SJSA1 (cell line): ENCODE measurements at regions not wholly inside any gene's neighbourhood (a gene's known extent, or its start where the extent isn't known, plus 50 kb on each side); places are given as distances from the start of the nearest gene placed in this dataset.

Experiments used
- DNase-seq, 2 experiments: peaks; one replicate each; pipeline ENCODE4 v3.0.0-alpha.2; 2015 to 2020; ENCODE audit warnings: low spot score in 2 of 2, low read depth in 1 of 2
- H3K27ac ChIP-seq: fragments of 250-450 bp; sonication (Bioruptor Pico); 2 replicates; pipeline ENCODE4 v1.5.1; 2020; ENCODE audit warnings: mild to moderate bottlenecking, moderate library complexity
- H3K27me3 ChIP-seq: fragments of 250-450 bp; sonication (Bioruptor Pico); replicated peaks from 2 replicates; pipeline ENCODE4 v1.5.1; 2020; ENCODE audit warnings: mild to moderate bottlenecking, moderate library complexity
- H3K36me3 ChIP-seq: fragments of 250-450 bp; sonication (Bioruptor Pico); 2 replicates; pipeline ENCODE4 v1.5.1; 2020; ENCODE audit warnings: mild to moderate bottlenecking
- H3K4me1 ChIP-seq: fragments of 250-450 bp; sonication (Bioruptor Pico); replicated peaks from 2 replicates; pipeline ENCODE4 v1.6.1; 2021; ENCODE audit warnings: mild to moderate bottlenecking
- H3K4me3 ChIP-seq: fragments of 250-450 bp; sonication (Bioruptor Pico); 2 replicates; pipeline ENCODE4 v1.5.1; 2020; ENCODE audit warnings: mild to moderate bottlenecking
- H3K9me3 ChIP-seq: fragments of 250-450 bp; sonication (Bioruptor Pico); replicated peaks from 2 replicates; pipeline ENCODE4 v1.5.1; 2020; ENCODE audit warnings: mild to moderate bottlenecking

DNA sequence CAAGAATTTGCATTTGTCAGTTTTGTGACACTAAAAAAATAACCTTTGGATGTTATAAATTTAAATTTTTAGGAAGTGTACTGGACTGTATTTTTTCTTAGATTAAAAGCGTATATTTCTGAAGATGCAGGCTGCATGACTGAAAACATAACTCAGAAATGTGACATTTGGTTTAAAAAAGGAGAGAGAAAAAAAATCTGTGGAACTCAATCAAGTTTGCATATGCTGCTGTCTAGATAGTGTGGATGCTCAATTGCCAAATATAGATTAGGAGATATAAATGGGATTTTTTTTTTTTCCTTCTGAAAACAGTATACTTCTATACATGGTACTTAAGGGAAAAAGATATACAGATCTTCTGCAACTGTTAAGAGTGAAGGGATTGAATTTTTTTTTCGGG lies 402.3 kb downstream of the TAF11L14 start:
- DNase-seq, result no peak
- H3K27me3 ChIP-seq, result no peaks in the 10 kb centered on the region
- no peaks in the 10 kb centered on the region for H3K9me3 ChIP-seq
- H3K36me3 ChIP-seq, result no peaks in the 10 kb centered on the region
- no peaks in the 10 kb centered on the region for H3K4me1 ChIP-seq
- H3K4me3 ChIP-seq, result no peak overlapping the region
- no peak overlapping the region for H3K27ac ChIP-seq

DNA sequence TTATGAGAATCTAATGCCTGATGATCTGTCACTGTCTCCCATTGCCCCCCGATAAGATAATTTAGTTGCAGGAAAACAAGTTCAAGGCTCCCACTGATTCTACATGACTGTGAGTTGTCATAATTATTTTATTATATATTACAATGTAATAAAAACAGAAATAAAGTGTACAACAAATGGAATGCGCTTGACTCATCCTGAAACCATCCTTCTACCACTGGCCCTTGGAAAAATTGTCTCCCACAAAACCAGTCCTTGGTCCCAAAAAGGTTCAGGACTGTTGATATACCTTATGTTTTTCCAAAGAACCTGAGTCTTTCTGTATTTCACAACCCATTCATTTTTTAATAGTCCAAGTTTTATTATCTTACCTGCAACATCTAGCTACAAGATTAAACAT lies 403.5 kb downstream of the TAF11L14 start:
- Histone ChIP-seq H3K4me3 (no peak overlapping the region), H3K27ac (no peak overlapping the region), H3K36me3 (no peaks in the 10 kb centered on the region), H3K4me1 (no peaks in the 10 kb centered on the region), H3K9me3 (no peaks in the 10 kb centered on the region), H3K27me3 (no peaks in the 10 kb centered on the region)
- DNase-seq, result no peak

DNA sequence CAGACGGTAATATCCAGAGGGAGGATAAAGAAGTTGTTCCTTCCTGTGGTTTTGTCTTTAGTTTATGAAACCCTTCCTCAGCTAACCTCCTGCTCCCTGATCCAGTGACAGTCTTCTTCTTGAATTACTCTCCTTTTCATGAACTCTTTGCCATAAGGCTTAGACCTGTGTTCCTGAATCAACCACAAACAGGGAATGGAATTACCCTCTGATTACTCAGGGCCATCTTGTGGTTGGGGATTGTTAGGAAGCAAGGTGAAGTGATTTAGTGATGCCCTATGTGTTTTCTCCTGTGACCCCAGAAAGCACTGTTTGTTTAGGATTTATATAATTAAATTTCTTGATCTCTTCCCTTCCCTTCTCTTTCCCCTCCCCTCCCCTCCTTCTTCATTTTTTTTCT lies 409.1 kb downstream of the TAF11L14 start:
- Histone ChIP-seq H3K27ac (no peak overlapping the region), H3K36me3 (no peaks in the 10 kb centered on the region), H3K9me3 (no peaks in the 10 kb centered on the region), H3K4me3 (no peak overlapping the region), H3K4me1 (no peaks in the 10 kb centered on the region), H3K27me3 (no peaks in the 10 kb centered on the region)
- no peak for DNase-seq

DNA sequence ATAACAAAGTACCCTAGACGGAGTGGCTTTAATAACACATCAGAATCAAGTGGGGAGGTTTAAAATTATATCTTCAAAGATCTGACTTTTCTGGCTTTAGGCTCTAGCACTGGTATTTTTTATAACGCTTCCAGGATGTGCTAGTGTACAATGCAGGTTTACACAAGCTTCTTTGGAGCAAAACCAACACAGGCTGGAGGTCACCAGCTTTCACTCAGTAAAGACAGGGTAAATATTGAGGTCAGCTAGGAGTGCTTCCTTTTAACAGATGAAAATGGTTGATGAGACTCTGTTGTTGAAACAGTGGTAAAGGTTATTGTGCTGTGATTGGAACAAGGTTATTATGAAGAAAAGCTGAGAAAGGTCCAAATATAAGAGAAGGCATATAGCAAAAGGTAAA lies 414.2 kb downstream of the TAF11L14 start:
- DNase-seq, result no peak
- no peaks in the 10 kb centered on the region for H3K9me3 ChIP-seq
- no peaks in the 10 kb centered on the region for H3K27me3 ChIP-seq
- no peaks in the 10 kb centered on the region for H3K4me1 ChIP-seq
- H3K4me3 ChIP-seq, result no peak overlapping the region
- no peaks in the 10 kb centered on the region for H3K36me3 ChIP-seq
- H3K27ac ChIP-seq, result no peak overlapping the region

DNA sequence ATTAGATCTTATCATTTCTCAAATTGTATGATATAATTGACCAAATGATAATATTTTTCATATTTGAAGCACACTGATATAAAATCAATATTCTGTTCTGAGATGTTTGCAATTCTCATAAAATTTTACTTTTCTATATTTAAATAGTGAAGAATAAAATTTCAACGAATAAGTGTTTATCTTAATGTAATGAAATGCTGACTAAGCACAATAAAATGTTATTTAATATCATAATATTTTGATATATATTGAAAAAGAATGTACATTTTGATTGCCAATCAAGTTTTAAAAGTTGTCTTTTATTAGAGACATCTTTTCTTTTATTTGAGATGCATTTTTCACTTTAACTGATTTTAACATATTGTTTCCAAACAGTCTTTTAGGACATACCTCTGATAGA lies 416.1 kb downstream of the TAF11L14 start:
- Histone ChIP-seq H3K27ac (no peak overlapping the region), H3K4me1 (no peaks in the 10 kb centered on the region), H3K4me3 (no peak overlapping the region), H3K27me3 (no peaks in the 10 kb centered on the region), H3K9me3 (no peaks in the 10 kb centered on the region), H3K36me3 (no peaks in the 10 kb centered on the region)
- DNase-seq, result no peak

DNA sequence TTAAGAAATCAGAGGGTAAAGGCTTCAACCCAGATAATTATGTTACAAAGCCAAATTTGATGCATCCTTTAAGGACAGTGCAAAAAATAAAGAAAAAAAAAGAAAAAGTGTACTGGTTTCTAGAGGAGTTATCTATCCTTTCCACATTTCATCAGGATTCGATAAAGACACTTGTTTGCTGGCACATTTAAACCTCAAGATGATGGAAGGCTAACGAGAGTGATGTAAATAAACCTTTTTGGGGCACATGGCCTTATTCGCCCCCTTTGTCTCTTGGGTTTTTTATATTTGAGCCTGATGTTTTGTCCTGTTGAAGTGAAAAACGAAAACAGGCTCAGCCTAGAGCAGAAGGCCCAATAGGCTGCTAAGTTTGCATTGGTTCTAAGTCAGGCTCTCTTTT lies 416.5 kb downstream of the TAF11L14 start:
- no peaks in the 10 kb centered on the region for H3K4me1 ChIP-seq
- H3K36me3 ChIP-seq, result no peaks in the 10 kb centered on the region
- no peak overlapping the region for H3K4me3 ChIP-seq

DNA sequence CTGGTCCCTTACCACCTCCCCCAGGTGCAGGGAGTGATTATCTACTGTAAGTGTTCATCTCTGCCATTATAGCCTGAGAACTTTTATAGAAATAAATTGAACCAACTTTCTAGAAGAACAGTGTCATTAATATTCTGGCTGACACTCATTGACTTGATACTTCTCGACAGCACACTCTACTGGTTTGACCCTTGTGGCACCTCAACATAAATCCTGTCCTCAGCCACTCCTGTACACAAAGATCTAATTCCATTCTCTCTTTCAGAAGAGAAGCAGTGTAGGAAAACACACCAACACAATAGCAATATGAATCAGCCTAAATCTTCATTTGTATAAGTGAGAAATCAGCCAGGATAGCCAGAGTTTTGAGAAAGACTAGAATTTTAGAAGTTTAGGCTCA lies 417.7 kb downstream of the TAF11L14 start:
- no peak overlapping the region for H3K4me3 ChIP-seq
- no peak for DNase-seq
- no peaks in the 10 kb centered on the region for H3K36me3 ChIP-seq
- H3K27me3 ChIP-seq, result no peaks in the 10 kb centered on the region
- no peak overlapping the region for H3K27ac ChIP-seq
- no peaks in the 10 kb centered on the region for H3K9me3 ChIP-seq
- H3K4me1 ChIP-seq, result no peaks in the 10 kb centered on the region

More for the DNA sequence above, 416.5 kb downstream of the TAF11L14 start:
- DNase-seq, result no peak
- H3K27ac ChIP-seq, result no peak overlapping the region
- H3K9me3 ChIP-seq, result no peaks in the 10 kb centered on the region
- no peaks in the 10 kb centered on the region for H3K27me3 ChIP-seq

DNA sequence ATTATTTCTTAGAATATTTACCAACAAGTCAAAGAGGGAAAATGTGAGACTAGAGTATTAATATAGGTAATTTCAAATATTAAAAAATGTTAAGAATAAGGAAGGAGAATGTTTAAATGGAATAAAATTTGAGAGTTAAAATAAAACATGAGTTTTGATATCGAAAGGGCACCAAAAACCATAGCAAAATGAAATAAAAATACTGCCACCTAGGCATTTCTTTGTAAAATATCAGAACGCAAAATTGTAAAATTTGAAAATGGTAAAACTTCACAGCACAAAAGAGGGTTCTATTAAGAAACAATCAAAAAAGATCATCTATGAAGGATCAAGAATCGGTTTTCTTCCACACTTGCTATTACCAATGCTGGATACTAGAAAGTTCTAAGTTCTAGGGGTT lies 418.3 kb downstream of the TAF11L14 start:
- Histone ChIP-seq H3K4me1 (no peaks in the 10 kb centered on the region), H3K9me3 (no peaks in the 10 kb centered on the region), H3K36me3 (no peaks in the 10 kb centered on the region), H3K4me3 (no peak overlapping the region), H3K27me3 (no peaks in the 10 kb centered on the region), H3K27ac (no peak overlapping the region)
- DNase-seq, result no peak

DNA sequence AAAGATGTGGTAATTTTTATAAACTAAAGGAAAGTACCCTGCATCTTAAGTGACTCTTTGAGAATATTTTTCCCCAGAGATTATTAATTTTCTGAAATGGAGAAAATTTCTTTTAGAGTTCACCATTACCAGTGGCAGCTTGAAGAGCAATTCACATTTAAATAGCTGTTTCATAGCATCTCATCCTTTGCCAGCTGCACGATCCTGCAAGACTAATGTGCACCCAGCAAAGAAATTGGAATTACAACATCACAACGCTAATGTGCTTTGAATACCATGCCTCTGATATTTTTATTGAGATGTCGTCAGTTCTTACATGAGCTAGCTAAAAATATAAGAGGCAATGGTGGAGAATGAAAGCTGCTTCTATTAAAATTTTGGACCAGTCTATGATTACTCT lies 423.5 kb downstream of the TAF11L14 start:
- H3K36me3 ChIP-seq, result no peaks in the 10 kb centered on the region
- no peaks in the 10 kb centered on the region for H3K27me3 ChIP-seq
- H3K27ac ChIP-seq, result no peak overlapping the region
- DNase-seq, result no peak
- no peaks in the 10 kb centered on the region for H3K9me3 ChIP-seq
- no peak overlapping the region for H3K4me3 ChIP-seq
- H3K4me1 ChIP-seq, result no peaks in the 10 kb centered on the region

DNA sequence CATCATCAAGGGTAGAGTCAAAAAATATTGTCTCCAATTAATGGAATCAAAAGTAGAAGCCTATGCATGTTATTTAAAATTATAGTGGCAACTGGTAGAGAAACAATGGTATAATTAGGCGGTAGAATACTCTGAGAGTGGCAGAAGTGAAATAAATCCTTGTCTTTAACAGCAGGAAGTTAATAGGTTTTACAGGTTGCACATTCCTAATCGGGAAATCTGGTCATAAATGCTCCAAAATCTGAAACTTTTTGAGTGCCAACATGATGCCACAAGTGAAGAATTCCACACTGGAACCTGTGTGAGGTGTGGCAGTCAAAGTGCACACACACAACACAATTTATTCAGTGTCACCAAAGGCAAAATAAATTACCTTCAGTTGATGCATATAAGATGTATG lies 433.4 kb downstream of the TAF11L14 start:
- Histone ChIP-seq H3K27ac (no peak overlapping the region), H3K36me3 (no peaks in the 10 kb centered on the region), H3K4me1 (no peaks in the 10 kb centered on the region), H3K9me3 (no peaks in the 10 kb centered on the region), H3K4me3 (no peak overlapping the region), H3K27me3 (no peaks in the 10 kb centered on the region)
- DNase-seq, result no peak

DNA sequence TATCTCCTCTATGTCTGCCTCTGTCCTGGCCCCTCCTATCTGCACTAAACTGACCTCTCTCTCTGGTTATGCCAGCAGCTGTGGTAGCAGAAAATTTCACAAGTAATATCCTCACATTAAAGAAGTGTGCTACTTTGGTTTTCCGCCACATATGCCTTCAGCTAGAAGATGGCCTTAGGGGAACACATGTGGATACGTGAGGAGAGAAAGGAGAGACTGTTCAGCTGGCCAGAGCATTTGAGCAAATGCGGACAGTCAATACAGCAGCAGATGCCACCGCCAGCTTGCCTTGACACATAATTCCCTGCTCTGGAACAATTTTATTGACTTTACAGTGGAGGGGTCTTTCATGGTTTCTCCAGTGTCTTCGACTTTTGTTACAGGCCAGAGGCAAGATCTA lies 434.6 kb downstream of the TAF11L14 start:
- no peak for DNase-seq

DNA sequence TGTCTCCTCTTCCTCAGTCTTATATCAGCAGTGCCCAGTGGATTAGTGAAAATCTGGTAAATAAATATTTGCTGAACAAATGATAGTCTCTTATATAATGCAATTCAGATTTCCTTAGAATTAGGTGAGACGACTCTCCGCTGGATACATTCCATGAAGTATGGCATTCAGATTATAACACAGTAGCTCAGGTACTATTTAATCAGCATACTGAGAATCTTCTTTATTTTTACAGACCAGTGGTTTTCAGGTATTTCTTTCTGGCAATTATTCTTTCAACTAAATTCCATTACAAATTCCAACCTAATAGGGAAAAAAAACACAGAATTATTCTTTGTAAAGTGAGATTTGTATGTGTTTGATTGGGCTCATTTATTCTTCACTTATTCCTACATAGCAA lies 435.5 kb downstream of the TAF11L14 start:
- DNase-seq, result no peak
- no peaks in the 10 kb centered on the region for H3K36me3 ChIP-seq
- H3K4me1 ChIP-seq, result no peaks in the 10 kb centered on the region
- H3K4me3 ChIP-seq, result no peak overlapping the region
- no peaks in the 10 kb centered on the region for H3K27me3 ChIP-seq
- no peaks in the 10 kb centered on the region for H3K9me3 ChIP-seq
- H3K27ac ChIP-seq, result no peak overlapping the region

More for the DNA sequence above, 434.6 kb downstream of the TAF11L14 start:
- H3K9me3 ChIP-seq, result no peaks in the 10 kb centered on the region
- H3K4me1 ChIP-seq, result no peaks in the 10 kb centered on the region
- no peaks in the 10 kb centered on the region for H3K27me3 ChIP-seq
- H3K27ac ChIP-seq, result no peak overlapping the region
- no peak overlapping the region for H3K4me3 ChIP-seq
- H3K36me3 ChIP-seq, result no peaks in the 10 kb centered on the region

DNA sequence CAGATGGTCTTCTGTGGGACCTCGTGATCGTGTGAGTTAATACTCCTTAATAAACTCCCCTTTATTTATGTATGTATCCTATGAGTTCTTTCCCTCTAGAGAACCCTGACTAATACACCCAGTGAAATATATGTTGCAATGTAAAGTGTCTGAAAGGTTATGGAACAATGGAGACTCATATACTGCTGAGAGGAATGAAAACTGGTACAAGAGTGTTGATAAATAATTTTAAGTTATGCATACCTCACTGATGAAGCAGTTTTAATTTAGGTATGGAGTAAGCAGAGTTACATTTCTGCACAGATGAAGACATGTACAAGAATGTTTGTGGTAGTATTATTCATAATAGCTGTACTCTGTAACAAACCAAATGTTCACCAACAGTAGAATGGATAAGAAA lies 438.3 kb downstream of the TAF11L14 start:
- Histone ChIP-seq H3K4me1 (no peaks in the 10 kb centered on the region), H3K4me3 (no peak overlapping the region), H3K27me3 (no peaks in the 10 kb centered on the region), H3K27ac (no peak overlapping the region), H3K36me3 (no peaks in the 10 kb centered on the region), H3K9me3 (no peaks in the 10 kb centered on the region)
- no peak for DNase-seq

DNA sequence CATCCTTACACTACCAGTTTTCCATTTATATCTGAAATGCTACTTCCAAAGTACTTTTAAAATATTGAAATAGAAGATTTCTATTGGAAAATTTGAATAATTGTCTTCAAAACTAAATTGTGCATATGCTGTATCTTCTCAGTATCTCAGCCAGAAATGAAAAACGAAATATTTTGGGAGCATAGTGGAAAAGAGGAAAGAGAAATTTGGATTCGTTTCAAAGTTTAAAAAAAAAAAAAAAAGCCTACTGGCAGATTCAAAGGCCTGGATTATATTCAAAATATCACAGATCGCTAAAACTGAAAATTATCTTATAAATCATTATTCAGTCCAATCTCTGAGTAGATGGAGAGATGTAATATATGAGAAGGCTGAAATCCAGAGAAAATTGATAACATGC lies 440.7 kb downstream of the TAF11L14 start:
- DNase-seq, result no peak
- Histone ChIP-seq H3K36me3 (no peaks in the 10 kb centered on the region), H3K27me3 (no peaks in the 10 kb centered on the region), H3K4me1 (no peaks in the 10 kb centered on the region), H3K27ac (no peak overlapping the region), H3K9me3 (no peaks in the 10 kb centered on the region), H3K4me3 (no peak overlapping the region)

DNA sequence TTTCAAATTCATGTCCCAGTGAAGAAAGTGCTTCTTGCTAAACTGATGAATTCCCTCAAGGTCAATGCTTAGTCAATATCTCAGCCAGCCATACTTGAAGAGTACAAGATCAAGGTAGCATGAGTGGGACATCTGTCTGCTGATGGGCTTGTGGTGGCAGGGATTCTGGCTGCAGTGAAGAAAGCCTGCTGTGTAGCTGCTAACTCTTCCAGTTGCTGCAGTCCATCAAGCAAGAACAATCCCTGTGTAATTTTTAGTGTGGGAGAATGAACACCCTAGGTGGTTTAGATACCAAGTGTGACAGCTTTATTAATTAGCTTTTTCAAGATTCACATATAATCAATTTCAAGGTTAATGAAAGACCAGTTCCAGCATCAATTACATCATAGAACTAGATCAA lies 443.9 kb downstream of the TAF11L14 start:
- H3K27me3 ChIP-seq, result no peaks in the 10 kb centered on the region; the same call in 1 of the 2 replicates
- no peak overlapping the region for H3K4me3 ChIP-seq
- no peaks in the 10 kb centered on the region for H3K4me1 ChIP-seq
- no peak overlapping the region for H3K27ac ChIP-seq
- no peak for DNase-seq
- H3K36me3 ChIP-seq, result no peaks in the 10 kb centered on the region
- H3K9me3 ChIP-seq, result no peaks in the 10 kb centered on the region
